ENCODE measurements at regions not wholly inside any gene's neighbourhood (a gene's known extent, or its start where the extent isn't known, plus 50 kb on each side); places are given as distances from the start of the nearest gene placed in this dataset.

GRCh38 chr12:92297932-92298696, 152.5 kb upstream of the BTG1 start:
- Histone ChIP-seq H3K36me3 (replicated peaks; ENCODE audit: control insufficient read depth, insufficient read depth, low read length) (no peaks in the 10 kb centered on the region), H3K4me3 (ENCODE audit: insufficient read depth, low read depth, low read length) (no peak overlapping the region), H3K27me3 (ENCODE audit: control insufficient read depth, insufficient read depth, low read length) (no peaks in the 10 kb centered on the region)
- DNase-seq, result no peak

- Histone ChIP-seq H3K36me3 (replicated peaks; ENCODE audit: control insufficient read depth, insufficient read depth, low read length) (no peaks in the 10 kb centered on the region), H3K27me3 (ENCODE audit: control insufficient read depth, insufficient read depth, low read length) (no peaks in the 10 kb centered on the region), H3K4me3 (ENCODE audit: insufficient read depth, low read depth, low read length) (no peak overlapping the region)
- no peak for DNase-seq
These were observed 151.8 kb upstream of the BTG1 start for GRCh38 chr12:92297405-92297804.

- Histone ChIP-seq H3K4me3 (ENCODE audit: insufficient read depth, low read depth, low read length) (no peak overlapping the region), H3K27me3 (ENCODE audit: control insufficient read depth, insufficient read depth, low read length) (no peaks in the 10 kb centered on the region), H3K36me3 (replicated peaks; ENCODE audit: control insufficient read depth, insufficient read depth, low read length) (no peaks in the 10 kb centered on the region)
- no peak for DNase-seq
These were observed 149.9 kb upstream of the BTG1 start for GRCh38 chr12:92295523-92295922.

DNA sequence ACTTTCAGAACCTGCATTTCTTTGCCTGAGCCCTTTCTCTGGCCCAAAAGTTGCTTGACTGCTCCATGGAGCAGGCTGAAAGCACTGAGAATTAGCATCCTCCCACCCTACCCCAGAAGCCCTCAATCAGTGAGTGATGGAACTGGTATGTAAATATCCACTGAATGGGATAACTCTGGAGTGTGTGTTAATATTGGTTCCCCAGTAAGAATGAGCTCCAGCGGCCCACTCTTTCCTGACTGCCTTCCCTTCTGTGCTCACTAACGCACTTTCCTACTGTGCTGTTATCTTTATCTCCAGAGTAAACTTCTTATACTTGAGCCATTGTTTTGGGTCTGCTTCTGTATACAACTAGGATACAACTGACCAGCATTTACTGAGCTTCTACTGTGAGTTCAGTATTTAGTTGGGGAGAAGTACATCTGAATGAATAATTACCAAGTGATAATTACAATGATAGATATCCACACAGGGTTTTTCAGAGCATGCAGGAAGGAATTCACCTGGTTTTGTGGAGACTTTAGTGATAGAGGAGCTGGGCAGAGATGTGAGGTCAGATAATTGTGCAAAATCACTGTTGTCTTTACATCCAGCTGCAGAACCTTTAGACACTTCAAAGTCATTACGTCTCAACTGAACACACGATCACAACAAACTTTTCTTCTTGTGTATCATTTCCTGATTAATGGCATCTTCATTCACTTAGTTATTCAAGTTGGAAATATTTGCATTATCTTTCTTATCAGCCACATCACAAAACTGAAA, 149.2 kb upstream of the BTG1 start:
- Histone ChIP-seq H3K27me3 (ENCODE audit: control insufficient read depth, insufficient read depth, low read length) (no peaks in the 10 kb centered on the region), H3K4me3 (ENCODE audit: insufficient read depth, low read depth, low read length) (no peak overlapping the region), H3K36me3 (replicated peaks; ENCODE audit: control insufficient read depth, insufficient read depth, low read length) (no peaks in the 10 kb centered on the region)
- no peak for DNase-seq

GRCh38 chr12:92292016-92292415, 146.4 kb upstream of the BTG1 start:
- Histone ChIP-seq H3K4me3 (ENCODE audit: insufficient read depth, low read depth, low read length) (no peak overlapping the region), H3K27me3 (ENCODE audit: control insufficient read depth, insufficient read depth, low read length) (no peaks in the 10 kb centered on the region), H3K36me3 (replicated peaks; ENCODE audit: control insufficient read depth, insufficient read depth, low read length) (no peaks in the 10 kb centered on the region)
- DNase-seq, result no peak

DNA sequence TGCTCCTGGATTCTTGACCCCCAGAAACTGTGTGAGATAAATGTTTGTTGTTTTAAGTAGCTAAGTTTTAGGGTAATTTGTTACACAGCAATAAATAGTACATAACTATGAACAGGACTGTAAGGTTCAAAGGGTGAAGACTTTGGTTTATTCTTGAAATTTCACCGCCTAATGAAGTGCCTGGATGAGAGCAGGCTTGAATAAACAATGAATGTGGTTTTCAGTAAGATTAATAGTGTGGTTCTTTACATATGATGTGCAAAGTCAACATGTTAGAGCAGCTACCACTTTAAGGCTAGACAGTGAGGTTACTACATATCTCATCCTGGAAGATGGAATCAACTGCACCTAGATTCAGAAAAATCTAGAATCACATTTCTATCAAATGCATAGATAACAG, 145.2 kb upstream of the BTG1 start:
- no peak for DNase-seq
- Histone ChIP-seq H3K36me3 (replicated peaks; ENCODE audit: control insufficient read depth, insufficient read depth, low read length) (no peaks in the 10 kb centered on the region), H3K27me3 (ENCODE audit: control insufficient read depth, insufficient read depth, low read length) (no peaks in the 10 kb centered on the region), H3K4me3 (ENCODE audit: insufficient read depth, low read depth, low read length) (no peak overlapping the region)

- H3K27me3 ChIP-seq (ENCODE audit: control insufficient read depth, insufficient read depth, low read length), result no peaks in the 10 kb centered on the region
- no peak for DNase-seq
- H3K36me3 ChIP-seq (replicated peaks; ENCODE audit: control insufficient read depth, insufficient read depth, low read length), result no peaks in the 10 kb centered on the region
- H3K4me3 ChIP-seq (ENCODE audit: insufficient read depth, low read depth, low read length), result no peak overlapping the region
These were observed 144.7 kb upstream of the BTG1 start for GRCh38 chr12:92290350-92290695.

DNA sequence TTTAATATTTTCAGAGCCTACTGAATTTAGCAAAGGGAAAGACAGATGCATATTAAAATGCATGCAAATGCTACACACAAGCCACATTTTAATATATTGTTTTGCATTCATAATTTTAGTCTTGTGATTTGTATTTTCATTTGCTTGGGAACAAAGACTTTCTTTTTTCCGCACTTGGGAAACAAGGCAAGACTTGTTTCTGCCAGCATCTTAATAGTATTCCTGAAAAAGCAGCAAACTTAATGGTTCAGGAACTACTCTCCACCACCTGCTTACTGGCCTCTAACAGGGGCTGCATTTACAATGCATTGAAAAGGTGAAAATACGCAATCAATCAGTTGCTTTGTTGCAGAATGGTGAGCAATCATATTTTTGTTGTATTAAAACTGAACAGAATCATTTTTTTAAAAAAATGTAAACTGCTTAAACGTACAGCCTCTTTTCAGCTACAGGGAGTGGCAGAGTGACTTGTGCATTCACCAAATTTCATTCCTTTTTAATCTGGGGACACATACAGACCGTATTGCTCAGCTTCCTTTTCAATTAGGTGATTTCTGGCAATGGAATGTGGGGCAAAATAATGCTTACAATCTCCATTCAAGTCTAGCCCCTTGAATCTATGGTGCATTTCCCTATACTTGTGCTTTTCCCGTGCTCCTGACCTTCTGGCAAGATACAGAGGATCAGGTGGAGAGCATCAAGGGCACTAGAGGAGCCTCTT, 144.1 kb upstream of the BTG1 start:
- Histone ChIP-seq H3K4me3 (ENCODE audit: insufficient read depth, low read depth, low read length) (no peak overlapping the region), H3K36me3 (replicated peaks; ENCODE audit: control insufficient read depth, insufficient read depth, low read length) (no peaks in the 10 kb centered on the region)
- DNase-seq, result no peak

DNA sequence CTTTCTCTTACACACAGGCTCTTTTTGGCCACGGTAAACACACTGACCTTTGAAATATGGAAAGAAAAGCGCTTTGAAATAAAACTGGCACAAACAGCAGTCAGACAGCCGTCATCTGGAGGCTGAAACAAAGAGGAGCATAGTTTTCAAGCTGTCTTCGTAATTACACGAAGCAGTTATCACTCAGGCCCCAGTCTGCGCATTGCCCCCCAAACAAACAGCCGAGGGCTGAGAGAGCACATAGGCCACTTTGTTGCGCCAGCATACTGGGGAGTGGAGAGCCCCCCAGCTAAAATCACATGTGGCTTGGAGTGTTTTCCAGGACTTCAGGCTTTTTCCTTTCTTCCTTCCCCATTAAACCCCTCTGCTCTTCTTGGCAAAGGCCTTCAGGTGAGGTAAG, 142.9 kb upstream of the BTG1 start:
- Histone ChIP-seq H3K36me3 (replicated peaks; ENCODE audit: control insufficient read depth, insufficient read depth, low read length) (no peaks in the 10 kb centered on the region), H3K4me3 (ENCODE audit: insufficient read depth, low read depth, low read length) (no peak overlapping the region), H3K27me3 (ENCODE audit: control insufficient read depth, insufficient read depth, low read length) (no peaks in the 10 kb centered on the region)
- DNase-seq, result no peak

More for the DNA sequence above, 144.1 kb upstream of the BTG1 start:
- H3K27me3 ChIP-seq (ENCODE audit: control insufficient read depth, insufficient read depth, low read length), result no peaks in the 10 kb centered on the region

GRCh38 chr12:92278378-92278828, 132.8 kb upstream of the BTG1 start:
- no peak overlapping the region for H3K4me3 ChIP-seq (ENCODE audit: insufficient read depth, low read depth, low read length)
- DNase-seq, result no peak
- no peaks in the 10 kb centered on the region for H3K27me3 ChIP-seq (ENCODE audit: control insufficient read depth, insufficient read depth, low read length)
- H3K36me3 ChIP-seq (replicated peaks; ENCODE audit: control insufficient read depth, insufficient read depth, low read length), result no peaks in the 10 kb centered on the region

- Histone ChIP-seq H3K4me3 (ENCODE audit: insufficient read depth, low read depth, low read length) (no peak overlapping the region), H3K36me3 (replicated peaks; ENCODE audit: control insufficient read depth, insufficient read depth, low read length) (no peaks in the 10 kb centered on the region), H3K27me3 (ENCODE audit: control insufficient read depth, insufficient read depth, low read length) (no peaks in the 10 kb centered on the region)
- no peak for DNase-seq
These were observed 132.1 kb upstream of the BTG1 start for GRCh38 chr12:92277795-92278194.

- no peak overlapping the region for H3K4me3 ChIP-seq (ENCODE audit: insufficient read depth, low read depth, low read length)
- H3K36me3 ChIP-seq (replicated peaks; ENCODE audit: control insufficient read depth, insufficient read depth, low read length), result no peaks in the 10 kb centered on the region
- no peak for DNase-seq
- H3K27me3 ChIP-seq (ENCODE audit: control insufficient read depth, insufficient read depth, low read length), result no peaks in the 10 kb centered on the region
These were observed 130.6 kb upstream of the BTG1 start for GRCh38 chr12:92276276-92276675.

- H3K4me3 ChIP-seq (ENCODE audit: insufficient read depth, low read depth, low read length), result no peak overlapping the region
- H3K27me3 ChIP-seq (ENCODE audit: control insufficient read depth, insufficient read depth, low read length), result no peaks in the 10 kb centered on the region
- no peaks in the 10 kb centered on the region for H3K36me3 ChIP-seq (replicated peaks; ENCODE audit: control insufficient read depth, insufficient read depth, low read length)
- DNase-seq, result no peak
These were observed 130.0 kb upstream of the BTG1 start for GRCh38 chr12:92275443-92276154.

DNA sequence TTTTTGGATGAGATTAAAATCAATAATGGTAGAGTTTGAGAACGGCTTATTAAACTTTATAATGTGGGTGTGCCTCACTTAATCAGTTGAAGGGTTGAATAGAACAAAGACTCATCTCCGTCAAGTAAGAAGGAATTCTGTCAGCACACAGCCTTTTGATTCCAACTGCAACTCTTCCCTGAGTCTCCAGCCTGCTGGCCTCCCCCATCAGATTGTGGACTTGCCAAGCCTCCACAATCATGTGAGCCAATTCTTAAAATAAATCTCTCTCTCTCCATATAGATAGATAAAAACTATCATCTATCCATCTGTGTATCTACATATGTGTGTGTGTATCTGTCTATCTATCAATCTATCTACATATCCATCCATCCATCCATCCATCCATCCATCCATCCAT, 127.4 kb upstream of the BTG1 start:
- Histone ChIP-seq H3K4me3 (ENCODE audit: insufficient read depth, low read depth, low read length) (no peak overlapping the region), H3K36me3 (replicated peaks; ENCODE audit: control insufficient read depth, insufficient read depth, low read length) (no peaks in the 10 kb centered on the region), H3K27me3 (ENCODE audit: control insufficient read depth, insufficient read depth, low read length) (no peaks in the 10 kb centered on the region)
- DNase-seq, result no peak

Data from H7 (cell line).